ENCODE measurements at regions not wholly inside any gene's neighbourhood (a gene's known extent, or its start where the extent isn't known, plus 50 kb on each side); places are given as distances from the start of the nearest gene placed in this dataset.
"Not testable (repeated sequence)": the region's sequence is repeated elsewhere in the genome, so short reads cannot be mapped to it uniquely, and the experiment has no call there.

DNA sequence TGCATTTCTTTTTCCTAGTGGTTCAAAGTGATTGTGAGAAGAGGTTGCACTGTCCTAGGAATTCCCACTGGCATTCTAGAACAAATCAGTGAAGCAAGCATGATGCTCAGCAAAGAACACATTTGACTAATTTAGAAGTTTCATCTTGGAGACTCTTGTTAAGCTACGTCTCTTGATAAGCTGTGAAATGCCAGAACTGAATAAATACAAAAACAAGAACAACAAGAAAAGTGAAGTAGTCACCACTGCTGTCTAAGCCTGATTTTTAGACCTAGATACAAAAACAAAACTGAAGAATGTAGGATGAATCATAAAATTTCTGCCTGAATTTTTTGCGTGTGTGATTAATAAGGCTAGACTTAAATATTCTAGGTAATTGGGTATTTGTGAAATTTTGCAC, 1162.4 kb downstream of the TUSC7 start:
- H3K4me1 ChIP-seq (ENCODE audit: control insufficient read depth, insufficient read depth, low read length) = peaks cover 9% of the 10 kb centered on the region
- Mint-ChIP-seq H3K4me1 (peaks cover 39% of the 10 kb centered on the region), H3K27me3 (ENCODE audit: insufficient read depth) (peaks cover 2% of the 10 kb centered on the region), H3K4me3 (no peak overlapping the region), H3K9me3 (no peaks in the 10 kb centered on the region), H3K27ac (no peak overlapping the region), H3K36me3 (ENCODE audit: low read depth) (no peaks in the 10 kb centered on the region)
- no peak overlapping the region for H3K9ac ChIP-seq (ENCODE audit: extremely low read depth, low read length, poor library complexity, severe bottlenecking)
- H3K27ac ChIP-seq (ENCODE audit: low read depth, low read length) = no peak overlapping the region
- H3K27me3 ChIP-seq (ENCODE audit: control insufficient read depth, insufficient read depth, low read length, poor library complexity, severe bottlenecking) = no peaks in the 10 kb centered on the region
- no peaks in the 10 kb centered on the region for H3K36me3 ChIP-seq (ENCODE audit: control insufficient read depth, insufficient read depth, low read length)
- WGBS, 2 experiments (ENCODE audit: insufficient coverage in 1 of 2, insufficient read length in 1 of 2) = 91% methylated on average over 2 of the region's 2 CpGs; no CpG with 5 or more reads in 1 of the 2 experiments
- TF ChIP-seq, protein P1, sequence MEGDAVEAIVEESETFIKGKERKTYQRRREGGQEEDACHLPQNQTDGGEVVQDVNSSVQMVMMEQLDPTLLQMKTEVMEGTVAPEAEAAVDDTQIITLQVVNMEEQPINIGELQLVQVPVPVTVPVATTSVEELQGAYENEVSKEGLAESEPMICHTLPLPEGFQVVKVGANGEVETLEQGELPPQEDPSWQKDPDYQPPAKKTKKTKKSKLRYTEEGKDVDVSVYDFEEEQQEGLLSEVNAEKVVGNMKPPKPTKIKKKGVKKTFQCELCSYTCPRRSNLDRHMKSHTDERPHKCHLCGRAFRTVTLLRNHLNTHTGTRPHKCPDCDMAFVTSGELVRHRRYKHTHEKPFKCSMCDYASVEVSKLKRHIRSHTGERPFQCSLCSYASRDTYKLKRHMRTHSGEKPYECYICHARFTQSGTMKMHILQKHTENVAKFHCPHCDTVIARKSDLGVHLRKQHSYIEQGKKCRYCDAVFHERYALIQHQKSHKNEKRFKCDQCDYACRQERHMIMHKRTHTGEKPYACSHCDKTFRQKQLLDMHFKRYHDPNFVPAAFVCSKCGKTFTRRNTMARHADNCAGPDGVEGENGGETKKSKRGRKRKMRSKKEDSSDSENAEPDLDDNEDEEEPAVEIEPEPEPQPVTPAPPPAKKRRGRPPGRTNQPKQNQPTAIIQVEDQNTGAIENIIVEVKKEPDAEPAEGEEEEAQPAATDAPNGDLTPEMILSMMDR (conservative IDR thresholded peaks at IDR 0.05) = no peak
- H3K4me3 ChIP-seq (ENCODE audit: low read length) = no peak overlapping the region
- DNase-seq = no peak
- H3K9me3 ChIP-seq (ENCODE audit: control insufficient read depth, low read length) = peaks cover 4% of the 10 kb centered on the region

DNA sequence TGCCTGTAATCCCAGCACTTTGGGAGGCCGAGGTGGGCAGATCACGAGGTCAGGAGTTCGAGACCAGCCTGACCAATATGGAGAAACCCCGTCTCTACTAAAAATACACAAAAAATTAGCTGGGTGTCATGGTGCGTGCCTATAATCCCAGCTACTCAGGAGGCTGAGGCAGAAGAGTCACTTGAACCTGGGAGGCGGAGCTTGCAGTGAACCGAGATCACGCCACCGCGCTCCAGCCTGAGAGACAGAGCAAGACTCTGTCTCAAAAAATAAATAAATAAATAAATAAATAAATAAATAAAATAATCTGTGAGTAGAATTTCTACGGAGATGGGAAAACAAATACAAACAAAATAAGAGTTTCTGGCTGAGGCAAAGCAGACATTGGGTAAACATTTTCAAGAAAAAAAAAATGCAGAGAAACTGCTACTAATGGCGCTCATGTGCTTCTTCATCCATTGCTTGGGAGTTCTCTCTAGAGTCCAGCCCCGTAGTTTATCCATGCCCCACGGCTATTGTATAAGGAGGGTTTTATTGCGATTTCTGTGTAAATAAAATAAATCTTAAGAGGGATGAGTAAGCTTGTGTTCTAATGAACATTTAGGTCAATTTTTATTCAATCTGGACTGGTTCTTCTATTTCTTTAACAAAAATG, 1161.9 kb downstream of the IGSF11 start:
- DNase-seq; H3K4me3 ChIP-seq (ENCODE audit: low read length); H3K27ac Mint-ChIP-seq; H3K9ac ChIP-seq (ENCODE audit: extremely low read depth, low read length, poor library complexity, severe bottlenecking); H3K4me3 Mint-ChIP-seq; H3K9me3 ChIP-seq (ENCODE audit: control insufficient read depth, low read length); H3K27me3 Mint-ChIP-seq (ENCODE audit: insufficient read depth); H3K27me3 ChIP-seq (ENCODE audit: control insufficient read depth, insufficient read depth, low read length, poor library complexity, severe bottlenecking); H3K9me3 Mint-ChIP-seq; H3K36me3 ChIP-seq (ENCODE audit: control insufficient read depth, insufficient read depth, low read length); H3K27ac ChIP-seq (ENCODE audit: low read depth, low read length); H3K4me1 ChIP-seq (ENCODE audit: control insufficient read depth, insufficient read depth, low read length); H3K36me3 Mint-ChIP-seq (ENCODE audit: low read depth): not testable (repeated sequence)
- peaks cover 39% of the 10 kb centered on the region for H3K4me1 Mint-ChIP-seq
- 94 to 97% methylated on average over 9 to 15 of the region's 15 CpGs for WGBS, 2 experiments (ENCODE audit: insufficient coverage in 1 of 2, insufficient read length in 1 of 2)

DNA sequence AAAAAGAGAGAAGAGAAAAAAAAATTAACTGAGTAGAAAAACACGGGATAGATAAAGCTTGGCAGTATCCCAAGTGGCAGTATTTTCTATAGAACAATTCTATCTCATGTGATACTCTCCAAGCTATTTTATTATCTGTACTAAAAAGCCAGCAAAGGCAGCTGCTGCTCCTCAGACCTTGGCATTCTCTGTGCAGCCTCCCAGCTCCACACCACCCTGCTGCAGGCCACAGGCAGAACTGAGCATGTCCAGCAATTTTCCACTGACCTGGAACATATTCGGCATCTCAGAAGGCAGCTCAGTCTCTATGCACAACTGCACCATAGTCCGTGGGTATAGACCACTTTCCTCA, 1161.4 kb downstream of the IGSF11 start:
- Histone ChIP-seq H3K36me3 (ENCODE audit: control insufficient read depth, insufficient read depth, low read length) (no peaks in the 10 kb centered on the region), H3K27me3 (ENCODE audit: control insufficient read depth, insufficient read depth, low read length, poor library complexity, severe bottlenecking) (no peaks in the 10 kb centered on the region), H3K4me3 (ENCODE audit: low read length) (no peak overlapping the region), H3K4me1 (ENCODE audit: control insufficient read depth, insufficient read depth, low read length) (peaks cover 9% of the 10 kb centered on the region), H3K9ac (ENCODE audit: extremely low read depth, low read length, poor library complexity, severe bottlenecking) (no peak overlapping the region), H3K9me3 (ENCODE audit: control insufficient read depth, low read length) (peaks cover 4% of the 10 kb centered on the region), H3K27ac (ENCODE audit: low read depth, low read length) (no peak overlapping the region)
- no peak overlapping the region for H3K27ac Mint-ChIP-seq
- TF ChIP-seq, protein P1 (conservative IDR thresholded peaks at IDR 0.05) = no peak
- H3K9me3 Mint-ChIP-seq = no peaks in the 10 kb centered on the region
- WGBS, 2 experiments (ENCODE audit: insufficient coverage in 1 of 2, insufficient read length in 1 of 2) = 96 to 100% methylated on average over 1 to 3 of the region's 3 CpGs
- H3K36me3 Mint-ChIP-seq (ENCODE audit: low read depth) = no peaks in the 10 kb centered on the region
- H3K4me1 Mint-ChIP-seq = peaks cover 39% of the 10 kb centered on the region
- H3K27me3 Mint-ChIP-seq (ENCODE audit: insufficient read depth) = peaks cover under 1% of the 10 kb centered on the region
- no peak overlapping the region for H3K4me3 Mint-ChIP-seq
- no peak for DNase-seq

All from endodermal cell (in vitro differentiated cells).